ENCODE measurements at regions not wholly inside any gene's neighbourhood (a gene's known extent, or its start where the extent isn't known, plus 50 kb on each side); places are given as distances from the start of the nearest gene placed in this dataset.

GRCh38 chr14:98296895-98297294 is 975.1 kb downstream of the BCL11B start:
- TF ChIP-seq POLR2A (IDR thresholded peaks at IDR 0.05) (no peak), CTCF (IDR thresholded peaks at IDR 0.05) (no peak), POLR2AphosphoS5 (IDR thresholded peaks at IDR 0.05) (no peak)

Measured in prostate gland (tissue), 2 donors.